ENCODE measurements at regions not wholly inside any gene's neighbourhood (a gene's known extent, or its start where the extent isn't known, plus 50 kb on each side); places are given as distances from the start of the nearest gene placed in this dataset.

DNA sequence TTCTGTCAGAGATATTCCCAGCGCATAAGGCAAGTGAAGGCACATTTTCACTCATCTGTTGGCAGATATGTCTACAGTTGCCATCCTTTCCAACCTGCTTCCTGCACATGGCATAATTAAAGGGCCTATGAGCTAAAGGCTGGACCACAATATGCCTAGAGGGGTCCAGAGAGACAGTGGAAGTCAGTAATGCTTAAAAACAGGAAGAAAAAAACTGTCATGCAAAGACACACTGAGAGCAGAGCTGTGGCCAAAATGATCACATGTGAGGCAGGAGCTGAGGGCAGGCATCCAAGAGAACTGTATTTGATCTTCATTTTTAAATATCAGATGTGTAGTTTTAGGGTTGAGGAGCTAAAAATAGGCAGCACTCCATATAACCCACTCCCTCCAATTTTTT is 125.0 kb upstream of the BACH2 start:
- Histone ChIP-seq H3K9ac (ENCODE audit: low read depth in 1 of 3, low read length in 3 of 3) (no peak overlapping the region), H3K36me3 (ENCODE audit: control insufficient read depth in 3 of 3, insufficient read depth in 3 of 3, low read length in 3 of 3) (no peaks in the 10 kb centered on the region), H3K27me3 (ENCODE audit: control insufficient read depth in 3 of 3, insufficient read depth in 3 of 3, low read length in 3 of 3) (no peaks in the 10 kb centered on the region), H3K4me1 (ENCODE audit: control insufficient read depth in 3 of 3, insufficient read depth in 3 of 3, low read length in 3 of 3) (no peaks in the 10 kb centered on the region), H3K27ac (ENCODE audit: low read depth, low read length) (no peak overlapping the region), H3K4me3 (ENCODE audit: low read length in 3 of 3) (no peak overlapping the region), H3K9me3 (ENCODE audit: control insufficient read depth in 3 of 3, low read length in 3 of 3) (no peaks in the 10 kb centered on the region)

DNA sequence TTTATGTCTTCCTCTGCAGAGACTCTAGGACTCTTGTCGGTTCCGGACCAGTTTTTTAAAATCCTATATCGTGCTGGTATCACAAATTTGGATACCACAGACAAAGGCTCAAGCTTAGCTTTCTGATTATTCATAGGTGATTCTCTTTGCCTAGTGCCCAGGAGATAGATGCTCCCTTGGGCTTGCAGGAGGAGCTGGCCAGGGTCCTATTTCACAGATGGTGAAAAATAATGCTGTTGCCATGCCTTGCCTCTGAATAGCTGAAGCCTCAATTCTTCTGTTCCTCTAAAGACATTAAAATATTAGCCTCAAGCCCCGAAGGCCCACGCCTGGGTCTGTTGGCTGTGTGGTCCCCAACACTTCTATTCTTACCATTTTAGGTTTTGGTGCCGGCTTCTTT is 123.9 kb upstream of the BACH2 start:
- H3K4me3 ChIP-seq (ENCODE audit: low read length in 3 of 3), result no peak overlapping the region
- no peak overlapping the region for H3K9ac ChIP-seq (ENCODE audit: low read depth in 1 of 3, low read length in 3 of 3)
- H3K9me3 ChIP-seq (ENCODE audit: control insufficient read depth in 3 of 3, low read length in 3 of 3), result no peaks in the 10 kb centered on the region
- H3K4me1 ChIP-seq (ENCODE audit: control insufficient read depth in 3 of 3, insufficient read depth in 3 of 3, low read length in 3 of 3), result no peaks in the 10 kb centered on the region
- H3K27me3 ChIP-seq (ENCODE audit: control insufficient read depth in 3 of 3, insufficient read depth in 3 of 3, low read length in 3 of 3), result no peaks in the 10 kb centered on the region
- H3K27ac ChIP-seq (ENCODE audit: low read depth, low read length), result no peak overlapping the region
- no peaks in the 10 kb centered on the region for H3K36me3 ChIP-seq (ENCODE audit: control insufficient read depth in 3 of 3, insufficient read depth in 3 of 3, low read length in 3 of 3)

DNA sequence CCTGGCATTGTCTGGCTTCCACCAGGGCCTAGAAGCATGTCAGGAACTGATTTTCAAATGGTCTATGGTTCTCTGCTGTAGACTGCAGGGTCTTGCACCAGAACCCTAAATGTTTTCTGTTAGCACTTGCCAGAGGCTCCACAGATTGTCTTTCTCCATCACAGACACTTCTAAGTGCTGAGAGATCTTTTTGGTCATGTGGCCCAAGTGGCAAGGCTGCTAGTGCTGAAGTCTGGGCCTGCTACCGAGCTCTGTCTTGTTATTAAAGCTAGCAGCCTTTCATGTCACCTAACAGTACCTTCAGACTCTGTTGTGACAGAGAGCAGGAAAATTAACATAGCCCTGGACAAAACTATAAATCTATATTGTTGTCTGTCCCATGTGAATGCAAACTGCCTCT is 120.7 kb upstream of the BACH2 start:
- no peak overlapping the region for H3K27ac ChIP-seq (ENCODE audit: low read depth, low read length)
- no peaks in the 10 kb centered on the region for H3K9me3 ChIP-seq (ENCODE audit: control insufficient read depth in 3 of 3, low read length in 3 of 3)
- H3K9ac ChIP-seq (ENCODE audit: low read depth in 1 of 3, low read length in 3 of 3), result no peak overlapping the region
- no peaks in the 10 kb centered on the region for H3K36me3 ChIP-seq (ENCODE audit: control insufficient read depth in 3 of 3, insufficient read depth in 3 of 3, low read length in 3 of 3)
- peaks cover 2 to 7% (median 6%) of the 10 kb centered on the region in 3 donors for H3K4me1 ChIP-seq (ENCODE audit: control insufficient read depth in 3 of 3, insufficient read depth in 3 of 3, low read length in 3 of 3)
- no peak overlapping the region for H3K4me3 ChIP-seq (ENCODE audit: low read length in 3 of 3)
- H3K27me3 ChIP-seq (ENCODE audit: control insufficient read depth in 3 of 3, insufficient read depth in 3 of 3, low read length in 3 of 3), result peaks cover 0 to 4% (median 2%) of the 10 kb centered on the region in 3 donors

DNA sequence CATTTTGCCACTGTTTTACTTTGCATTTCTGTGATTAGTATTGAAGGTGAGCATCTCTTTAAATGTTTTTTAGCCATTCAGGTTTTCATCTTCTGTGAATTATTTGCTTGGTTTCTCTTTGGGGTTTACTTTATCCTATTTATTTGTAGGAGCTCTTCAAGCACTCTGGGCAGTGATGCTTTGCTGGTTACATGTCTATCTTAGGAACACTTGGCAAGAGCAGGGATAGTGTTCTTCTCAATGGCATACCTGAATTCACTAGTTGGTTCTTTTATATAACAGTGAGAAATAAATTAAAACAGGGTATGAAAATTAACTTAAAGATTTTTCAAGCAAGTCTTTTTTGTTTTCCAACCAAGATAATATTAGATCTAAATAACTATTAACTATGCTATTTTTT is 119.7 kb upstream of the BACH2 start:
- H3K36me3 ChIP-seq (ENCODE audit: control insufficient read depth in 3 of 3, insufficient read depth in 3 of 3, low read length in 3 of 3), result no peaks in the 10 kb centered on the region

DNA sequence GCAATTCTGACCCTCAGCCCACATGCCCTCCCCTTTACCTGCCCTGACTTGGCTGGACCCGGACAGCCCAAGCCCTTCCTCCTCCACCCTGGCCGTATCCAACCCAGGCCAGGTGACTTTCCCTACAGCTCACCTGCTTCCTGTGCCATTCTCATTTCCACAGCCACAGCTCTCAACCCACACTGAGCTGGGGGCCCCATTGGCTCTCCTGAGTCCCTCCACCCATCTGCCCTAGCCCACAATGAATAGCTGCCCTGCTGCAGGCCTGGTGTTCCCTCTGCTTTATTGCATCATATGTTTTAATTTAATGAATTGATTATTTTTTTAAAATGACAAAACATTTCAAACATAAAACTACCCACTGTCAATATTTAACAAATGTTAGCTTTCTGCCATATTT is 118.5 kb upstream of the BACH2 start:
- H3K27ac ChIP-seq (ENCODE audit: low read depth, low read length), result no peak overlapping the region
- H3K9ac ChIP-seq (ENCODE audit: low read depth in 1 of 3, low read length in 3 of 3), result no peak overlapping the region
- H3K4me1 ChIP-seq (ENCODE audit: control insufficient read depth in 3 of 3, insufficient read depth in 3 of 3, low read length in 3 of 3), result peaks cover 2 to 7% (median 6%) of the 10 kb centered on the region in 3 donors
- H3K4me3 ChIP-seq (ENCODE audit: low read length in 3 of 3), result no peak overlapping the region
- no peaks in the 10 kb centered on the region for H3K9me3 ChIP-seq (ENCODE audit: control insufficient read depth in 3 of 3, low read length in 3 of 3)
- H3K27me3 ChIP-seq (ENCODE audit: control insufficient read depth in 3 of 3, insufficient read depth in 3 of 3, low read length in 3 of 3), result peaks cover 0 to 4% (median 2%) of the 10 kb centered on the region in 3 donors
- no peaks in the 10 kb centered on the region for H3K36me3 ChIP-seq (ENCODE audit: control insufficient read depth in 3 of 3, insufficient read depth in 3 of 3, low read length in 3 of 3)

More for the DNA sequence above, 119.7 kb upstream of the BACH2 start:
- Histone ChIP-seq H3K4me3 (ENCODE audit: low read length in 3 of 3) (no peak overlapping the region), H3K4me1 (ENCODE audit: control insufficient read depth in 3 of 3, insufficient read depth in 3 of 3, low read length in 3 of 3) (peaks cover 2 to 7% (median 6%) of the 10 kb centered on the region in 3 donors), H3K27ac (ENCODE audit: low read depth, low read length) (no peak overlapping the region), H3K9me3 (ENCODE audit: control insufficient read depth in 3 of 3, low read length in 3 of 3) (no peaks in the 10 kb centered on the region), H3K27me3 (ENCODE audit: control insufficient read depth in 3 of 3, insufficient read depth in 3 of 3, low read length in 3 of 3) (peaks cover 0 to 4% (median 2%) of the 10 kb centered on the region in 3 donors), H3K9ac (ENCODE audit: low read depth in 1 of 3, low read length in 3 of 3) (no peak overlapping the region)

DNA sequence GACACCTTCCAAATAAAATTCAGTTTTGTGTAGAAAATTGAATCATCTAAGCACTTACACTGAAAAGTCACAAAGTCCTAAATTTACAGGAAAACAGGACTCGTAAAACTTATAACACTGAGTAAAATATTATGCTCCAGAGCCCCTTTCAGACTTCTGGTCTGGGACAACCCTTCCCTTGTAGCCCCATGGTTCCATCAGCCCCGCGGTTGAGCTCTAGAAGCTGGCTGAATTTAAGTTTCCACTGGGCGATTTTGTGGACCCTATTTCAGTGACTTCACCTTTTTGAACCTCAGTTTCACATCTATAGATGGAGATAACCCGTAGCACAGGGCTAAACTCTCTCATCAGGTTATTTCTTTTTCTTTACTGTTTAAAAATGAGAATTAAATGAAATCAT is 117.7 kb upstream of the BACH2 start:
- H3K36me3 ChIP-seq (ENCODE audit: control insufficient read depth in 3 of 3, insufficient read depth in 3 of 3, low read length in 3 of 3), result no peaks in the 10 kb centered on the region
- peaks cover 0 to 4% (median 2%) of the 10 kb centered on the region in 3 donors for H3K27me3 ChIP-seq (ENCODE audit: control insufficient read depth in 3 of 3, insufficient read depth in 3 of 3, low read length in 3 of 3)
- no peak overlapping the region for H3K27ac ChIP-seq (ENCODE audit: low read depth, low read length)
- H3K9ac ChIP-seq (ENCODE audit: low read depth in 1 of 3, low read length in 3 of 3), result no peak overlapping the region
- H3K4me3 ChIP-seq (ENCODE audit: low read length in 3 of 3), result no peak overlapping the region
- peaks cover 2 to 7% (median 6%) of the 10 kb centered on the region in 3 donors for H3K4me1 ChIP-seq (ENCODE audit: control insufficient read depth in 3 of 3, insufficient read depth in 3 of 3, low read length in 3 of 3)
- H3K9me3 ChIP-seq (ENCODE audit: control insufficient read depth in 3 of 3, low read length in 3 of 3), result no peaks in the 10 kb centered on the region

DNA sequence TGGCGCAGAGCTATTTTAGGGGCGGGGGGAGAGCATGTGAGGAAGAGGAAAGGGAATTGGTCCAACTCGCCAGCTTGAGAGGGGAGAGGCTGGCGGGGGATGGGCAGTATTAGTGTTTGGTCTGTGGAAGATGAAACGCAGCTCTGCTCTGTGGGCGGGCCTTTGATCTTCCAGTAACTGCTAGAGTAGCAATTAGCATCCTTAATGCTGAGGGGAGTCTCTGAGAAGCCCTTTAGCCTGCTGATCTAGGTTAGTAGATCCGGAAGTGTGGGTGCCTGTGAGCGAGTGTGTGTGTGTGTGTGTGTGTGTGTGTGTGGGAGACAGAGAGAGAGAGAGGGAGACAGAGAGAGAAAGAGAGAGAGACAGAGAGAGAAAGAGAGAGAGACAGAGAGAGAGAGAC is 117.2 kb upstream of the BACH2 start:
- Histone ChIP-seq H3K4me1 (ENCODE audit: control insufficient read depth in 3 of 3, insufficient read depth in 3 of 3, low read length in 3 of 3) (peaks cover 2 to 7% (median 6%) of the 10 kb centered on the region in 3 donors), H3K4me3 (ENCODE audit: low read length in 3 of 3) (peak overlapping the region; percentile 4 to 56 (median 50)), H3K36me3 (ENCODE audit: control insufficient read depth in 3 of 3, insufficient read depth in 3 of 3, low read length in 3 of 3) (no peaks in the 10 kb centered on the region)

DNA sequence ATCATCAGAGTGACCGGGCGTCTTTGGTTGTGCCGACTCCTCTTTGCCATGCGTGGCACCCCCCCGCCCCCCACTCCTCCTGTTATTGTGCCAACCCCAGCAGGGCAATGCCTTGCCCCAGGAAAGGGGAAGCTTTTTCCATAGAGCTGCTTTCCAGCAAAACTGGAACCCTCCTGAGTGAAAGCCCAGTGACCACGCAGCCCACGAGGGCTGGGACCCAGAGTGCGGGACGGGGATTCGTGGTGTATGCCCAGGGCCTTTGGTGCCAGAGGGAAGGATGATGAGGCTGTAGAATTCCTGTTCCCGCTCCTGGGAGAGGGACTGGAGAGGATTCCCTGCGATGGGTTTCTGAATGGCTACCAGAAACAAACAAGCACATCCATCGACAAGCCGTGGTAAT is 116.8 kb upstream of the BACH2 start:
- Histone ChIP-seq H3K9me3 (ENCODE audit: control insufficient read depth in 3 of 3, low read length in 3 of 3) (no peaks in the 10 kb centered on the region), H3K9ac (ENCODE audit: low read depth in 1 of 3, low read length in 3 of 3) (peak overlapping the region in 1 of 3 donors; percentile 47), H3K4me1 (ENCODE audit: control insufficient read depth in 3 of 3, insufficient read depth in 3 of 3, low read length in 3 of 3) (peaks cover 2 to 7% (median 6%) of the 10 kb centered on the region in 3 donors), H3K27ac (ENCODE audit: low read depth, low read length) (no peak overlapping the region), H3K4me3 (ENCODE audit: low read length in 3 of 3) (peak overlapping the region; percentile 4 to 56 (median 50)), H3K27me3 (ENCODE audit: control insufficient read depth in 3 of 3, insufficient read depth in 3 of 3, low read length in 3 of 3) (peaks cover 0 to 4% (median 2%) of the 10 kb centered on the region in 3 donors), H3K36me3 (ENCODE audit: control insufficient read depth in 3 of 3, insufficient read depth in 3 of 3, low read length in 3 of 3) (no peaks in the 10 kb centered on the region)

More for the DNA sequence above, 117.2 kb upstream of the BACH2 start:
- Histone ChIP-seq H3K9ac (ENCODE audit: low read depth in 1 of 3, low read length in 3 of 3) (peak overlapping the region in 2 of 3 donors; percentile 7 to 47), H3K9me3 (ENCODE audit: control insufficient read depth in 3 of 3, low read length in 3 of 3) (no peaks in the 10 kb centered on the region), H3K27me3 (ENCODE audit: control insufficient read depth in 3 of 3, insufficient read depth in 3 of 3, low read length in 3 of 3) (peaks cover 0 to 4% (median 2%) of the 10 kb centered on the region in 3 donors), H3K27ac (ENCODE audit: low read depth, low read length) (no peak overlapping the region)

DNA sequence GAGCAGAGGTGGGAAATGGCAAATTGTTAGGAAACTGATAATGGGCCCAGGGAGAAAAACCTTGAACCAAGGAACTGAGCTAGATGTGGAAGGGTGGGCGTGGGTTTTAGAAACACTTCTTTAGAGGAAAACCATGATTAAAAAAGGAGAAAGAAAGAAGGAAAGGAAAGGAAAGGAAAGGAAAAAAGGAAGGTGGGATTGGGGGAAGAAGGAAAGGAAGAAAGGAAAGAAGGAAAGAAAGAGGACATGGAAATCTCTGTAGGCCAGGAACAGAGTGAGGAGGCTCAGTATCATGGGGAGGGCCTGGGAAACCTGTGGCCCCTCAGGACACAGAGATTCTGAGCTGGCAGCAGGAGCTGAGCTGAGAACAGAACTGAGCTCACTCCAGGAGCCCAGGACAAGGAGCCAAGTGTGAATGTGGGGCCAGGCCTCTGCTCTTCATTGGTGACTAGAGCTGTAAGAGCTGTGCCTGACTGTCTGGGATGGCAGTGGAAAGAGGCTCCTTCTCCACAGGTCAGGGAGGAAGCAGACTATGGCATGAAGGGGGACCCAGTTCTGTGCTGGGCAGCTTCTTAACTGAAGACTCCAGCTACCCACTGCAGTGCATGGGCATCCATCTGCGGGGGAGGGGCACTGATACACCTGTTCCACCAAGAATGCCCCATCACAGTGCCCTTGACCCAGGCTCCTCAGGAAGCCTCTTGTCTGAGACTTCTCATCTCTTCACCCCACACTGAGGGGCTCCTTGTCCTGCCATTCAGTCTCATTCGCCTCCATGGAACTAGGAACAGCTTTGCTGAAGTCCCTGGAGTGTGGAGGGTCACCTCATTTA is 116.1 kb upstream of the BACH2 start:
- no peaks in the 10 kb centered on the region for H3K36me3 ChIP-seq (ENCODE audit: control insufficient read depth in 3 of 3, insufficient read depth in 3 of 3, low read length in 3 of 3)
- H3K27me3 ChIP-seq (ENCODE audit: control insufficient read depth in 3 of 3, insufficient read depth in 3 of 3, low read length in 3 of 3), result peaks cover 0 to 4% (median 2%) of the 10 kb centered on the region in 3 donors
- H3K27ac ChIP-seq (ENCODE audit: low read depth, low read length), result no peak overlapping the region
- peak overlapping the region in 1 of 3 donors; percentile 8 for H3K9ac ChIP-seq (ENCODE audit: low read depth in 1 of 3, low read length in 3 of 3)
- H3K4me3 ChIP-seq (ENCODE audit: low read length in 3 of 3), result no peak overlapping the region
- peaks cover 2 to 7% (median 6%) of the 10 kb centered on the region in 3 donors for H3K4me1 ChIP-seq (ENCODE audit: control insufficient read depth in 3 of 3, insufficient read depth in 3 of 3, low read length in 3 of 3)
- no peaks in the 10 kb centered on the region for H3K9me3 ChIP-seq (ENCODE audit: control insufficient read depth in 3 of 3, low read length in 3 of 3)

DNA sequence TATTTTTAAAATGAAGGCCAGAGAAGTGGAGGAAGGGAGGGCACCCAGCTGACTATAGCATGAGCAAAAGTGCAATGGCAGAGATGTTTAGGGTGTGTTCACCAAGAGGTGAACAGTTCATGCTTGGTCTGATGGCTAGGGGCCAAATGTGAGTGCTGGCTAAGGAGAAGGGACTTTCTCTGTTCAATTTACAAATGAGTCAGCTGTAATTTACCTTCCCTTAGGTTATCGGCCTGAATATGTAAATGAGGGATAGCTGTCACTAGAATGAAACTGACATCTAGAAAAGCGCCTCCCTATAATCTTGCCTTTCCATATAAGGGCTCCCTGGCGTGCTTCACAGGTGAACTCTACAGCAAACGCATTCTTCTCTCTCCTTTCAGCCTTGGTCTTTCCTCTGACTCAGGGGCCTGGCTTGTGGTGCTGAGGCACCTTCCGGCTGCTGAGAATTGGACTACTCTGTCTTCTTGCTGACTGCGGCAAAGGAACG is 114.7 kb upstream of the BACH2 start:
- Histone ChIP-seq H3K27me3 (ENCODE audit: control insufficient read depth in 3 of 3, insufficient read depth in 3 of 3, low read length in 3 of 3) (peaks cover 0 to 4% (median 2%) of the 10 kb centered on the region in 3 donors), H3K9me3 (ENCODE audit: control insufficient read depth in 3 of 3, low read length in 3 of 3) (no peaks in the 10 kb centered on the region), H3K27ac (ENCODE audit: low read depth, low read length) (no peak overlapping the region), H3K4me1 (ENCODE audit: control insufficient read depth in 3 of 3, insufficient read depth in 3 of 3, low read length in 3 of 3) (peaks cover 2 to 7% (median 6%) of the 10 kb centered on the region in 3 donors), H3K4me3 (ENCODE audit: low read length in 3 of 3) (no peak overlapping the region), H3K36me3 (ENCODE audit: control insufficient read depth in 3 of 3, insufficient read depth in 3 of 3, low read length in 3 of 3) (no peaks in the 10 kb centered on the region), H3K9ac (ENCODE audit: low read depth in 1 of 3, low read length in 3 of 3) (no peak overlapping the region)
